Heart left ventricle (tissue), 16 donors: ENCODE measurements at regions not wholly inside any gene's neighbourhood (a gene's known extent, or its start where the extent isn't known, plus 50 kb on each side); places are given as distances from the start of the nearest gene placed in this dataset.

Source experiments
- ATAC-seq, 4 donors: fragments of 200-7000 bp; cut with Tn5 transposase; one replicate each; pipeline ENCODE4 v1.9.1; 2020 to 2022; ENCODE audit warnings: moderate library complexity in 4 of 4, mild to moderate bottlenecking in 3 of 4, moderate number of reproducible peaks in 1 of 4
- DNase-seq, 5 donors: peaks; one replicate each; pipeline ENCODE4 v3.0.0-alpha.2; 2020
- H3K27ac ChIP-seq, 12 donors: fragments of 200-600 bp; sonication (generic) in 4 of 12; one replicate each; pipeline versions ENCODE4 v1.5.0 to v1.8.0; 2016 to 2022; ENCODE audit warnings: mild to moderate bottlenecking in 2 of 12
- H3K27me3 ChIP-seq, 9 donors: fragments of 200-600 bp; sonication (generic) in 2 of 9; one replicate each; pipeline versions ENCODE4 v1.5.1 to v1.8.0; 2016 to 2022; ENCODE audit warnings: mild to moderate bottlenecking in 3 of 9
- H3K36me3 ChIP-seq, 9 donors: fragments of 200-600 bp; sonication (generic) in 2 of 9; one replicate each; pipeline versions ENCODE4 v1.5.0 to v1.8.0; 2018 to 2022; ENCODE audit warnings: mild to moderate bottlenecking in 2 of 9
- H3K4me1 ChIP-seq, 12 donors: fragments of 200-600 bp; sonication (generic) in 4 of 12; one replicate each; pipeline versions ENCODE4 v1.5.0 to v1.8.0; 2016 to 2022; ENCODE audit warnings: mild to moderate bottlenecking in 3 of 12
- H3K4me3 ChIP-seq, 12 donors: fragments of 200-600 bp; sonication (generic) in 4 of 12; one replicate each; pipeline versions ENCODE4 v1.5.0 to v1.8.0; 2017 to 2022; ENCODE audit warnings: mild to moderate bottlenecking in 9 of 12, moderate library complexity in 4 of 12
- H3K9me3 ChIP-seq, 12 donors: fragments of 200-600 bp; sonication (generic) in 4 of 12; one replicate each; pipeline versions ENCODE4 v1.5.0 to v1.8.0; 2016 to 2022; ENCODE audit warnings: mild to moderate bottlenecking in 1 of 12
- CTCF ChIP-seq, 12 donors: fragments of 200-600 bp; sonication (generic) in 4 of 12; IDR thresholded peaks; one replicate each; pipeline versions ENCODE4 v1.5.0 to v1.8.0; 2018 to 2022; ENCODE audit warnings: antibody characterized with exemption in 12 of 12, mild to moderate bottlenecking in 5 of 12
- POLR2A ChIP-seq, 2 donors: fragments of 450-650 bp; IDR thresholded peaks; one replicate each; pipeline ENCODE4 v1.6.1; 2017; ENCODE audit warnings: antibody characterized with exemption in 2 of 2, mild to moderate bottlenecking in 2 of 2, moderate library complexity in 2 of 2
- WGBS, 4 donors: extraction: QIAGEN DNeasy Blood & Tissue Kit in 2 of 4; methylation state at CpG; one replicate each; pipeline versions ENCODE4 v1.1.5 to v1.1.7; 2013 to 2018; 5-methylcytosine and 5-hydroxymethylcytosine counted together
- intact Hi-C, 10 donors: fragments of 100-400 bp; cut with DNase I; formaldehyde crosslinking; loops; one replicate each; pipeline versions ENCODE4 v1.11.1 to v1.14.2; 2022
- donor health status: ischemic (EF 13 %, LVEDD 7.1; RV severe dilation, severe dysfunction).
- donor health status: healthy with polysubstance abuse.
- donor health status: DM: no; HTN: yes; CAD: no.
- donor health status: DM: no; HTN: no; CAD: no.
- donor health status: ischemic (EF 25% LVEDD 6.9; RV normal size, moderate dysfunction).
- donor health status: ischemic (EF 25% LVEDD 5.7; RV mildly dilated, moderate dysfunction).
- donor health status: healthy.
- donor health status: DM: yes; HTN: yes; CAD: no.
- donor health status: ischemic (EF 35%, LVEDD 5.7; RV mildly dilated, moderate dysfunction).
- donor health status: nonischemic (EF 11% LVEDD 7.7; RV severe dilation, severe dysfunction).
- donor health status: DM: yes; HTN: yes; CAD: no.
- donor health status: PGD.
- donor health status: ischemic (EF 29% LVEDD 5.4; RV normal size, mild dysfunction).
- donor health status: nonischemic (EF 23%, LVEDD 6.1; RV moderate dilation, normal function).

- intact Hi-C loops, result no loop called here
- H3K27ac ChIP-seq, result no peak overlapping the region
- no peaks in the 10 kb centered on the region for H3K4me1 ChIP-seq
- H3K27me3 ChIP-seq, result no peaks in the 10 kb centered on the region
- no peak for ATAC-seq
- no peaks in the 10 kb centered on the region for H3K36me3 ChIP-seq
- H3K4me3 ChIP-seq, result no peak overlapping the region
- TF ChIP-seq POLR2A (IDR thresholded peaks at IDR 0.05) (no peak), CTCF (IDR thresholded peaks at IDR 0.05) (no peak)
- peaks cover 0 to 30% (median 8%) of the 10 kb centered on the region in 12 donors for H3K9me3 ChIP-seq
- WGBS, 4 donors, result 65 to 81% (median 76%) methylated on average over 3 of the region's 3 CpGs
- no peak for DNase-seq
These were observed 1199.7 kb downstream of the CNTNAP5 start for GRCh38 chr2:125224830-125225229.

- 73 to 88% (median 83%) methylated on average over 2 of the region's 2 CpGs for WGBS, 4 donors
- H3K27ac ChIP-seq, result no peak overlapping the region
- no peaks in the 10 kb centered on the region for H3K4me1 ChIP-seq
- H3K4me3 ChIP-seq, result no peak overlapping the region
- peaks cover 0 to 4% (median 0%) of the 10 kb centered on the region in 12 donors for H3K9me3 ChIP-seq
- ATAC-seq (no peak), DNase-seq (no peak)
- TF ChIP-seq CTCF (IDR thresholded peaks at IDR 0.05) (peak in 1 of 12 donors; percentile 11), POLR2A (IDR thresholded peaks at IDR 0.05) (no peak)
- no peaks in the 10 kb centered on the region for H3K27me3 ChIP-seq
- H3K36me3 ChIP-seq, result no peaks in the 10 kb centered on the region
- intact Hi-C loops, result no loop called here
These were observed 1202.8 kb downstream of the CNTNAP5 start for GRCh38 chr2:125227843-125228392.

GRCh38 chr2:125240870-125241269 is 1215.8 kb downstream of the CNTNAP5 start:
- Histone ChIP-seq H3K27ac (no peak overlapping the region), H3K4me1 (no peaks in the 10 kb centered on the region), H3K27me3 (no peaks in the 10 kb centered on the region), H3K36me3 (no peaks in the 10 kb centered on the region), H3K4me3 (no peak overlapping the region), H3K9me3 (peaks cover 0 to 9% (median 0%) of the 10 kb centered on the region in 12 donors)
- 85 to 90% (median 90%) methylated on average over 6 of the region's 6 CpGs for WGBS, 4 donors
- ATAC-seq (no peak), DNase-seq (no peak)
- TF ChIP-seq CTCF (IDR thresholded peaks at IDR 0.05), result no peak
- TF ChIP-seq POLR2A (IDR thresholded peaks at IDR 0.05), result no peak
- intact Hi-C loops, result no loop called here

- H3K27me3 ChIP-seq, result no peaks in the 10 kb centered on the region
- no peak for ATAC-seq
- no peak overlapping the region for H3K27ac ChIP-seq
- TF ChIP-seq CTCF (IDR thresholded peaks at IDR 0.05) (no peak), POLR2A (IDR thresholded peaks at IDR 0.05) (no peak)
- no peak overlapping the region for H3K4me3 ChIP-seq
- WGBS, 4 donors, result 79 to 92% (median 84%) methylated on average over 1 of the region's 1 CpG
- H3K9me3 ChIP-seq, result peaks cover 0 to 3% (median 0%) of the 10 kb centered on the region in 12 donors
- no peaks in the 10 kb centered on the region for H3K4me1 ChIP-seq
- H3K36me3 ChIP-seq, result no peaks in the 10 kb centered on the region
- DNase-seq, result no peak
- intact Hi-C loops, result no loop called here
These were observed 1218.0 kb downstream of the CNTNAP5 start for GRCh38 chr2:125243074-125243473.
